Uterus (tissue), 2 donors: ENCODE measurements at regions not wholly inside any gene's neighbourhood (a gene's known extent, or its start where the extent isn't known, plus 50 kb on each side); places are given as distances from the start of the nearest gene placed in this dataset.

ENCODE experiments used
- POLR2A ChIP-seq, 2 donors: fragments of 450-650 bp; IDR thresholded peaks; one replicate each; pipeline ENCODE4 v1.6.1; 2016; ENCODE audit warnings: antibody characterized with exemption in 2 of 2, mild to moderate bottlenecking in 1 of 2, moderate library complexity in 1 of 2
- TF ChIP-seq, protein P1 (sequence below), 4 experiments: fragments of 200-600 bp in 2 of 4; fragments of 450-650 bp in 2 of 4; sonication (generic) in 2 of 4; IDR thresholded peaks; one replicate each; pipeline ENCODE4 v1.5.1; 2016 to 2019; ENCODE audit warnings: antibody characterized with exemption in 4 of 4, mild to moderate bottlenecking in 2 of 4, moderate library complexity in 1 of 4

GRCh38 chr13:89490661-89491060 is 1819.5 kb downstream of the SLITRK5 start:
- TF ChIP-seq, protein P1, sequence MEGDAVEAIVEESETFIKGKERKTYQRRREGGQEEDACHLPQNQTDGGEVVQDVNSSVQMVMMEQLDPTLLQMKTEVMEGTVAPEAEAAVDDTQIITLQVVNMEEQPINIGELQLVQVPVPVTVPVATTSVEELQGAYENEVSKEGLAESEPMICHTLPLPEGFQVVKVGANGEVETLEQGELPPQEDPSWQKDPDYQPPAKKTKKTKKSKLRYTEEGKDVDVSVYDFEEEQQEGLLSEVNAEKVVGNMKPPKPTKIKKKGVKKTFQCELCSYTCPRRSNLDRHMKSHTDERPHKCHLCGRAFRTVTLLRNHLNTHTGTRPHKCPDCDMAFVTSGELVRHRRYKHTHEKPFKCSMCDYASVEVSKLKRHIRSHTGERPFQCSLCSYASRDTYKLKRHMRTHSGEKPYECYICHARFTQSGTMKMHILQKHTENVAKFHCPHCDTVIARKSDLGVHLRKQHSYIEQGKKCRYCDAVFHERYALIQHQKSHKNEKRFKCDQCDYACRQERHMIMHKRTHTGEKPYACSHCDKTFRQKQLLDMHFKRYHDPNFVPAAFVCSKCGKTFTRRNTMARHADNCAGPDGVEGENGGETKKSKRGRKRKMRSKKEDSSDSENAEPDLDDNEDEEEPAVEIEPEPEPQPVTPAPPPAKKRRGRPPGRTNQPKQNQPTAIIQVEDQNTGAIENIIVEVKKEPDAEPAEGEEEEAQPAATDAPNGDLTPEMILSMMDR (IDR thresholded peaks at IDR 0.05), result no peak
- TF ChIP-seq POLR2A (IDR thresholded peaks at IDR 0.05), result no peak
